Hepatocyte (in vitro differentiated cells): ENCODE measurements at regions not wholly inside any gene's neighbourhood (a gene's known extent, or its start where the extent isn't known, plus 50 kb on each side); places are given as distances from the start of the nearest gene placed in this dataset.

Source experiments
- DNase-seq: peaks from one replicate; pipeline ENCODE4 v3.0.0-alpha.2; 2016; ENCODE audit warnings: low spot score
- H2AFZ ChIP-seq: fragments of 200-600 bp; sonication (generic); 2 replicates; pipeline ENCODE4 v1.6.0; 2016; ENCODE audit warnings: antibody characterized with exemption, mild to moderate bottlenecking
- H3K27ac ChIP-seq: fragments of 200-600 bp; sonication (generic); 2 replicates; pipeline ENCODE4 v1.5.1; 2016; ENCODE audit warnings: mild to moderate bottlenecking
- H3K27me3 ChIP-seq: fragments of 200-600 bp; sonication (generic); 2 replicates; pipeline ENCODE4 v1.6.1; 2016
- H3K36me3 ChIP-seq: fragments of 200-600 bp; sonication (generic); replicated peaks from 2 replicates; pipeline ENCODE4 v1.5.1; 2016; ENCODE audit warnings: low read depth; ENCODE audit not compliant: insufficient read depth
- H3K4me1 ChIP-seq: fragments of 200-600 bp; sonication (generic); 2 replicates; pipeline ENCODE4 v1.5.1; 2016; ENCODE audit warnings: mild to moderate bottlenecking, moderate library complexity; ENCODE audit not compliant: insufficient read depth
- H3K4me2 ChIP-seq: fragments of 200-600 bp; sonication (generic); 2 replicates; pipeline ENCODE4 v1.6.0; 2016
- H3K4me3 ChIP-seq: fragments of 200-600 bp; sonication (generic); 2 replicates; pipeline ENCODE4 v1.5.1; 2016; ENCODE audit warnings: mild to moderate bottlenecking
- H3K79me2 ChIP-seq: fragments of 200-600 bp; sonication (generic); 2 replicates; pipeline ENCODE4 v1.6.0; 2017; ENCODE audit warnings: mild to moderate bottlenecking
- H3K9me2 ChIP-seq: fragments of 200-600 bp; sonication (generic); replicated peaks from 2 replicates; pipeline ENCODE4 v1.6.0; 2017; ENCODE audit warnings: mild to moderate bottlenecking; ENCODE audit not compliant: insufficient read depth
- H3K9me3 ChIP-seq: fragments of 200-600 bp; sonication (generic); 2 replicates; pipeline ENCODE4 v1.5.1; 2016; ENCODE audit warnings: low read depth, mild to moderate bottlenecking
- H4K20me1 ChIP-seq: fragments of 200-600 bp; sonication (generic); 2 replicates; pipeline ENCODE4 v1.6.0; 2016; ENCODE audit warnings: mild to moderate bottlenecking; ENCODE audit not compliant: insufficient read depth, poor library complexity, severe bottlenecking
- EZH2 ChIP-seq: fragments of 200-600 bp; sonication (generic); IDR thresholded peaks from 2 replicates; pipeline ENCODE4 v1.6.1; 2016; ENCODE audit warnings: antibody characterized with exemption, mild to moderate bottlenecking, borderline replicate concordance
- EZH2phosphoT487 ChIP-seq: fragments of 200-600 bp; sonication (generic); IDR thresholded peaks from one replicate; pipeline ENCODE4 v1.6.1; 2018; ENCODE audit warnings: antibody characterized with exemption, mild to moderate bottlenecking, low read depth, moderate library complexity; ENCODE audit not compliant: unreplicated experiment, severe bottlenecking
- WGBS: methylation state at CpG from one replicate; pipeline ENCODE4 v1.1.6; 2016; ENCODE audit warnings: low lambda C conversion rate; ENCODE audit errors: missing lambda C conversion rate; 5-methylcytosine and 5-hydroxymethylcytosine counted together
- TF ChIP-seq, protein P1 (sequence below): fragments of 200-600 bp; sonication (generic); IDR thresholded peaks from 2 replicates; pipeline ENCODE4 v1.5.1; 2016; ENCODE audit warnings: antibody characterized with exemption, mild to moderate bottlenecking; ENCODE audit not compliant: poor library complexity

DNA sequence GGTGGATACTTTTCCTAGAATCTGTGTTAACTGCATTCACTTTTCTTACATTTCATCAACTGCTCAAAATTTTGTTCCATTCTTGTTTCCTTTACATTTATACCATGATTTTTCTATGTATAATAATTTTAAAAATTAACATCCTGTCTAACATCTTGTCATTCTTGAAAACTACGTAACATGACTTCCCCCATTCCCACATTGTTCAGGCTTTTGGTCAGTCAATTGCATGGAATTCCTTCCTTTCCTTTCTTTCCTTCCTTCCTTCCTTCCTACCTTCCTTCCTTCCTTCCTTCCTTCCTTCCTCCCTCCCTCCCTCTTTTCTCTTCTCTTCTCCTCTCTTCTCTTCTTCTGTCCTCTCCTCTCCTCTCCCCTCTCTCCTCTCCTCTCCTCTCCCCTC lies 220.7 kb upstream of the TP63 start:
- H3K9me2 ChIP-seq: no peaks in the 10 kb centered on the region
- H2AFZ ChIP-seq: no peak overlapping the region
- no peak overlapping the region for H3K4me3 ChIP-seq
- DNase-seq: no peak
- no peaks in the 10 kb centered on the region for H3K4me1 ChIP-seq
- no peak overlapping the region for H3K4me2 ChIP-seq
- no peaks in the 10 kb centered on the region for H3K79me2 ChIP-seq
- no peaks in the 10 kb centered on the region for H3K36me3 ChIP-seq
- no peaks in the 10 kb centered on the region for H3K27me3 ChIP-seq
- 93% methylated on average over 1 of the region's 1 CpG for WGBS
- H3K9me3 ChIP-seq: no peaks in the 10 kb centered on the region
- H4K20me1 ChIP-seq: no peaks in the 10 kb centered on the region
- TF ChIP-seq EZH2 (no peak), EZH2phosphoT487 (no peak)
- TF ChIP-seq, protein P1, sequence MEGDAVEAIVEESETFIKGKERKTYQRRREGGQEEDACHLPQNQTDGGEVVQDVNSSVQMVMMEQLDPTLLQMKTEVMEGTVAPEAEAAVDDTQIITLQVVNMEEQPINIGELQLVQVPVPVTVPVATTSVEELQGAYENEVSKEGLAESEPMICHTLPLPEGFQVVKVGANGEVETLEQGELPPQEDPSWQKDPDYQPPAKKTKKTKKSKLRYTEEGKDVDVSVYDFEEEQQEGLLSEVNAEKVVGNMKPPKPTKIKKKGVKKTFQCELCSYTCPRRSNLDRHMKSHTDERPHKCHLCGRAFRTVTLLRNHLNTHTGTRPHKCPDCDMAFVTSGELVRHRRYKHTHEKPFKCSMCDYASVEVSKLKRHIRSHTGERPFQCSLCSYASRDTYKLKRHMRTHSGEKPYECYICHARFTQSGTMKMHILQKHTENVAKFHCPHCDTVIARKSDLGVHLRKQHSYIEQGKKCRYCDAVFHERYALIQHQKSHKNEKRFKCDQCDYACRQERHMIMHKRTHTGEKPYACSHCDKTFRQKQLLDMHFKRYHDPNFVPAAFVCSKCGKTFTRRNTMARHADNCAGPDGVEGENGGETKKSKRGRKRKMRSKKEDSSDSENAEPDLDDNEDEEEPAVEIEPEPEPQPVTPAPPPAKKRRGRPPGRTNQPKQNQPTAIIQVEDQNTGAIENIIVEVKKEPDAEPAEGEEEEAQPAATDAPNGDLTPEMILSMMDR: no peak
- no peak overlapping the region for H3K27ac ChIP-seq

DNA sequence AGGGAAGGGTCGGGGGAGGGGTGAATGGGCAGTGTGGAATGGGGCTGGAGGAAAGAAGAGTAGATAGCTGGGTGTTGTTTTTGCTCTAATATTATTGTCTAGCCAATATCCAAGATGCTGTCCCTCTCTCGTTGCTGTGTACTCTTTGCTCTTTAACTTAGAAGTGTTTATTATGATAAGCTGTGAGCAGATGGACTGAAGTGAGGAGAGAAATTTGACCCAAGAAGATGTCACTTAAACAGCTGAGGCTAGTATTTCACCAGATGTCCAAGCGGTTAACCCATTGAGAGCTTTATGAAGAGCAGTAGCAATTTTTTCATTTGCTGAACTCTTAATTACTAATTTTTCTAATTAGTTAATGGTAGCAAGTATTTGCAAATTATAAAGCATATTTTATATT lies 212.2 kb upstream of the TP63 start:
- no peak overlapping the region for H2AFZ ChIP-seq
- 66% methylated on average over 3 of the region's 3 CpGs for WGBS

DNA sequence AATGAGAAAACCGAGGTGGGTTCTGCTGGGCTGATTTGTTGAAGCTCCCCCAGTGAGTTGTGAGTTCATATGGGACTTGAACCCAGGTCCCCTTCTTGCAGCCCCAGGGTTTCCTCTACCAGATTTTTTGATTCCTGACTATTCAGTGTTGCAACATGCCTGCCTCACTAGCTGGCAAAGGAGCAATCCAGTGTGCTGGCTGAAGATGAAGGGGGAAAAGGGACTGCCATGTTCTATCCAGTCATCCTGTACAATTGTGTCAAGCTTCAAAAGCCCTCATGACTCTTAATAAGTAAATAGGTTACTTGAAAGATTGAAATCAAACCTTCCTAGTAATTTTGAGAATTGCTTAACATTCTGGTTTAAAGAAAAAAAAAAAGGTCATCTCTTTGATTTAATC lies 211.5 kb upstream of the TP63 start:
- 86% methylated on average over 1 of the region's 1 CpG for WGBS

More for the DNA sequence above, 212.2 kb upstream of the TP63 start:
- no peak overlapping the region for H3K4me2 ChIP-seq
- no peaks in the 10 kb centered on the region for H3K27me3 ChIP-seq
- H3K27ac ChIP-seq: no peak overlapping the region
- TF ChIP-seq EZH2phosphoT487 (no peak), EZH2 (no peak)
- TF ChIP-seq, protein P1: no peak
- no peaks in the 10 kb centered on the region for H3K9me2 ChIP-seq
- H3K4me3 ChIP-seq: no peak overlapping the region
- no peaks in the 10 kb centered on the region for H4K20me1 ChIP-seq
- H3K4me1 ChIP-seq: no peaks in the 10 kb centered on the region
- no peaks in the 10 kb centered on the region for H3K79me2 ChIP-seq
- H3K36me3 ChIP-seq: no peaks in the 10 kb centered on the region
- DNase-seq: no peak
- no peaks in the 10 kb centered on the region for H3K9me3 ChIP-seq

More for the DNA sequence above, 211.5 kb upstream of the TP63 start:
- no peaks in the 10 kb centered on the region for H3K79me2 ChIP-seq
- H3K9me3 ChIP-seq: no peaks in the 10 kb centered on the region
- no peaks in the 10 kb centered on the region for H3K36me3 ChIP-seq
- no peaks in the 10 kb centered on the region for H3K9me2 ChIP-seq
- H3K4me1 ChIP-seq: no peaks in the 10 kb centered on the region
- no peak overlapping the region for H3K4me3 ChIP-seq
- H3K27me3 ChIP-seq: no peaks in the 10 kb centered on the region
- DNase-seq: no peak
- no peak overlapping the region for H3K4me2 ChIP-seq
- TF ChIP-seq EZH2phosphoT487 (no peak), EZH2 (no peak)
- TF ChIP-seq, protein P1: no peak
- H2AFZ ChIP-seq: no peak overlapping the region
- no peaks in the 10 kb centered on the region for H4K20me1 ChIP-seq
- no peak overlapping the region for H3K27ac ChIP-seq
